Activated T-helper 1 cell treated with anti-CD3 and anti-CD28 coated beads, Interleukin-12 subunit alpha, Interleukin-12 subunit beta, Interleukin-2, Interleukin-4 antibody, amounts not matched to agents 30 ng/mL and 10 ng/mL and 1 ng/mL, durations not matched to agents 14 hours and 24 hours and 36 hours (primary cell): ENCODE measurements at regions not wholly inside any gene's neighbourhood (a gene's known extent, or its start where the extent isn't known, plus 50 kb on each side); places are given as distances from the start of the nearest gene placed in this dataset.
"Not testable (repeated sequence)": the region's sequence is repeated elsewhere in the genome, so short reads cannot be mapped to it uniquely, and the experiment has no call there.

ENCODE experiments used
- DNase-seq: peaks from one replicate; pipeline ENCODE4 v3.0.0; 2021; ENCODE audit warnings: low spot score
- H3K27ac Mint-ChIP-seq: one replicate; pipeline ENCODE4 v1.8.0; 2021; ENCODE audit warnings: mild to moderate bottlenecking, mixed read lengths
- H3K27me3 Mint-ChIP-seq: one replicate; pipeline ENCODE4 v1.8.0; 2022; ENCODE audit warnings: mild to moderate bottlenecking, moderate library complexity, mixed read lengths; ENCODE audit not compliant: insufficient read depth
- H3K36me3 Mint-ChIP-seq: one replicate; pipeline ENCODE4 v1.8.0; 2021; ENCODE audit warnings: low read depth, mixed read lengths
- H3K4me1 Mint-ChIP-seq: one replicate; pipeline ENCODE4 v1.8.0; 2021; ENCODE audit warnings: low read depth, mixed read lengths
- H3K4me3 Mint-ChIP-seq: one replicate; pipeline ENCODE4 v1.8.0; 2021; ENCODE audit warnings: mild to moderate bottlenecking, moderate library complexity, mixed read lengths
- H3K9me3 Mint-ChIP-seq: one replicate; pipeline ENCODE4 v1.8.0; 2021; ENCODE audit warnings: mixed read lengths
- intact Hi-C: fragments of 100-400 bp; cut with micrococcal nuclease; formaldehyde crosslinking; loops from one replicate; pipeline ENCODE4 v1.15.1; 2024

DNA sequence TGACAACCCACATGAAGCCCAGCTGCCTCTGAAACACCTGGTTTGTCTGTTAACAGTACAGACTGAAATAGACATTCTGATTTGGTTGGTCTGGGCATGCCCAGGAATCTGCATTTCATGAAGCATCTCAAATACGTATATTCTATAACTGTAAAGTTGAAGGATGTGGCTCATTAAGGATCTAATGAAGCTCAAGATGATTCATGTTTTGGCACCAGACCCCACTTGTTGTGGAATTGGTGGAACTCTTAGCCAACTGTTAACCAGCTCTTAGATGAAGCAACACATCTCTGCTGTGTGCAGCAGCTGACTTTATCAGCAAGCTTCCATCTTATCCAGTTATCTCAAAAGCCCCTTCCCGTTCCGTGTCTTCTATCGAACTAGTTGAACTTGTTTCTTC, 232.2 kb downstream of the INSC start:
- no peaks in the 10 kb centered on the region for H3K9me3 Mint-ChIP-seq
- H3K27me3 Mint-ChIP-seq: peaks cover 3% of the 10 kb centered on the region
- no peaks in the 10 kb centered on the region for H3K4me1 Mint-ChIP-seq
- no peak overlapping the region for H3K4me3 Mint-ChIP-seq
- no peaks in the 10 kb centered on the region for H3K36me3 Mint-ChIP-seq
- H3K27ac Mint-ChIP-seq: no peak overlapping the region
- no peak for DNase-seq
- intact Hi-C loops: no loop called here

DNA sequence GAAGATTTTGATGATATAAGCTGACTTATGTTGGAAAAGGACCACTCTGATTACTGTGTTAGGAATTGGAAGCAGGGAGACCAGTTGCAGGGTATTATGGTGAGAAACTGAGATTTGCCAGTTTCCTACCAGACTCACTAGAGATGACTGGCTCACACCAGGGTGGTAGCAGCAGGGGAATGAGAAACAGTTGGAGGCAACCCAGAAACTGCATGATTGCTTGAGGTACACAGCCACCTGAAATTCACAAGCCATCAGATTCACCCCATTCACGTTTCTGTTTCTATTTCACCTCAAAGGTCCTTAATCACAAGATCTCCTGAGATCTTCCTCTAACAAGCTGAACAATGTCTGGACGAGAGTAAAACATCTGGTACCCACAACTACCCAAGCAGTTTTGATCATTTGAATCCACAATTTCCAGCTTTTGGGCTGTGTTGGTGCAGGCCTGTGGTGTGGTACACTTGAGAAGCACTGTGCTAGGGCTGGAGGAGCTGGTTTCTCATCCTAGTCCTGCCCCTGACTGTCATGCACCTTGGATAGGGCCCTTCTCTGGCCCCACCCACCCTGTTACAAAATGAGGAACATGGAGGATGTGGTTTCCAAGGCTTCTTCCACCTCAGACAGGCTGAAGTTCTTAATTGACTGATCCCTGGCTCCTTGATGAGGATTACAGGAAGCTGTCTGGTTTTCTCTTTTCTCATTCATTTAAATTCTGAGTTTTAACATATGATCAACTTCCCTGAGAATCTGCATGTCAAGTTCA, 233.4 kb downstream of the INSC start:
- DNase-seq: no peak
- no peaks in the 10 kb centered on the region for H3K4me1 Mint-ChIP-seq
- no peaks in the 10 kb centered on the region for H3K9me3 Mint-ChIP-seq
- H3K27me3 Mint-ChIP-seq: peaks cover 3% of the 10 kb centered on the region
- intact Hi-C loops: no loop called here
- H3K4me3 Mint-ChIP-seq: no peak overlapping the region
- no peaks in the 10 kb centered on the region for H3K36me3 Mint-ChIP-seq
- H3K27ac Mint-ChIP-seq: no peak overlapping the region

- no peaks in the 10 kb centered on the region for H3K4me1 Mint-ChIP-seq
Observed at GRCh38 chr11:15349413-15349812, 234.7 kb downstream of the INSC start.

DNA sequence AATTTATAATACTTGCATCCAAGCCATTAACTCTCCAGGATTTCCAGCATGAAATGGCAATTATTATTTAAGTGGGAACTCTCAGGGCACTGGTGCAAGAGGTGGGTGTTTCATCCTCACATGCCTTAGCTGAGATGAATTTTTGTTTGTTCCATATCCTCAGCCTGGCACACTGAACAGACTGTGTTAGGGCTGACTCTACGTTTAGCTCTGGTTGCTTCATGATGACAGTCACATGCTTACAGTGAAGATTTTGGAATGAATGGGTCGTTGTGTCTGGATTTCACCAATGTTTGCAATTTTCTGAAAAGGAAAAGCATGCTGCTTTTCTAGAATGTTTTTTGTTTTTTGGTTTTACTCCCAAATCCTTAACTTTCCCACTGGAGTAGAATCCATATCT, 246.6 kb downstream of the INSC start:
- Mint-ChIP-seq H3K4me1 (no peaks in the 10 kb centered on the region), H3K9me3 (no peaks in the 10 kb centered on the region), H3K27me3 (peaks cover 2% of the 10 kb centered on the region), H3K36me3 (no peaks in the 10 kb centered on the region), H3K4me3 (no peak overlapping the region), H3K27ac (no peak overlapping the region)
- intact Hi-C loops: no loop called here
- DNase-seq: no peak

More at GRCh38 chr11:15349413-15349812, 234.7 kb downstream of the INSC start:
- Mint-ChIP-seq H3K36me3 (no peaks in the 10 kb centered on the region), H3K27ac (no peak overlapping the region), H3K27me3 (no peaks in the 10 kb centered on the region), H3K9me3 (no peaks in the 10 kb centered on the region), H3K4me3 (no peak overlapping the region)
- no peak for DNase-seq
- intact Hi-C loops: no loop called here

- H3K4me3 Mint-ChIP-seq, DNase-seq, H3K36me3 Mint-ChIP-seq, H3K27ac Mint-ChIP-seq, intact Hi-C loops, H3K27me3 Mint-ChIP-seq, H3K9me3 Mint-ChIP-seq, H3K4me1 Mint-ChIP-seq: not testable (repeated sequence)
Observed at GRCh38 chr11:15365286-15365685, 250.6 kb downstream of the INSC start.

DNA sequence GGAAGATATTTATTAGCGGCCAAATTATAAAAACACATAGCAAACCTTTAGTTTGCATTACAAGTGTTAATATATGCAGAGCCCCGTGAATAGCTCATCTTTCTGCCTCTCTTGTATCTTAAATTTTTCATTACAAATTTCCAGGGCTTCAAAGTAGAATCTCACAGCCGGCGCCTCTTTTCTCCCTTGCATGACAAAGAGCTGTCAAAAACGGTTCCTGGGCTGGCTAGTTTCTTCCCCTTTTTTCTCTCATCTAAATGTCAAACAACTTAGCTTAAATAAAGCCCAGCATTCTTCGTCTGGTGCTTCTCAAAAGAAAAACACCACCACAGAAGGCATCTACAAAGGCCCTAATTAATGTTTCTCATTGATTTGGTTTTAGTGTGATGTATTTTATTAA, 253.0 kb downstream of the INSC start:
- no peak for DNase-seq
- Mint-ChIP-seq H3K4me1 (no peaks in the 10 kb centered on the region), H3K4me3 (no peak overlapping the region), H3K27me3 (peaks cover 3% of the 10 kb centered on the region), H3K27ac (no peak overlapping the region), H3K9me3 (no peaks in the 10 kb centered on the region), H3K36me3 (no peaks in the 10 kb centered on the region)
- intact Hi-C loops: no loop called here

DNA sequence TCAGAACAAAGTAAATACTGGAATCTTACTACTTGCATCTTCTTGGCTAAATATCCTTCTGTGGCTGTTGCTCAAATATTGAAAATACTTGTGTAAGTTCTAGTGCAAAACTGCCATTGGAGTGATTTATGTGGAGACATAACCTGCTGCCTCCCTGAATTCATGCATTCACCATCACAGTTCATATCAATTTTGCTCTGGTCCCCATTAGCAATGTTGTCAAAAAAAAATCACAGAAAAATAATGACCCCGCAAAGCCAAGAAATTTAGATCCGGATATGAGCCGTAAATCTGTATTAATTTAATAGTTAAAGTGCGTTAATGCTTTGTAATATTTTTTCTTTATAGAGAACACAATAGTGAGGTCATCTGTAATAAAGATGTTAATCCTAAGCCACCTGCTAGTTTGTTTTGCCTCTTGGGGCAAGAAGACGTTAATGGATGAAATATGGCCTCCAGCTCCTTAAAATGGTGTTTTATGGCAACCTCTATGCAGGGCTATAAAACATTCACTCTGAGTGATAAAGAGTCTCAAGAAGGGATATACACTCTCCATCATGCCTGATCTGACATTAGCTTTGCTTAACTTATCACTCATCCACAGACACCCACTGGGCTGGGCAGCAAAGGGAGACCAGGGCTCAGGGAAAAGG, 255.9 kb downstream of the INSC start:
- Mint-ChIP-seq H3K27ac (no peak overlapping the region), H3K27me3 (peaks cover 3% of the 10 kb centered on the region), H3K9me3 (no peaks in the 10 kb centered on the region), H3K4me1 (no peaks in the 10 kb centered on the region), H3K36me3 (no peaks in the 10 kb centered on the region), H3K4me3 (no peak overlapping the region)
- DNase-seq: no peak
- intact Hi-C loops: no loop called here

DNA sequence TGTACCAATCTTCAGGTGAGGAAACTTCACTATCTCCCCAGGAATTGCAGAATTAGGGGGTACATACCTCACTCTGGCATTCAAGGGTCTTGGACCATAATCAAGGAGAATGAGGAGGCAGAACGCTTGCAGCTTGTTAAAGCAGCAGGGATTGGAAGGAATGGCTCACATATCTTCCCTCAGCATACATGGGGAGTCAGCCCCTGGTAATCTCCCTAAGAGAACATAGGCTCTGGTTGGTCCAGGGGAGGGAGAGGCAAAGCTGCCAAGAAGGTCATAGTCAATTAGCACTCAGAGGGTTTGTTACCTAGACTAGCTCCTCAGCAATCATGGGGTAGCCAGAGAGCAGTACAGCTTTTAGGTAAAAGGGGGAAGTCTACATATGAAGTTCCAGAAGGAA, 256.8 kb downstream of the INSC start:
- Mint-ChIP-seq H3K4me1 (no peaks in the 10 kb centered on the region), H3K4me3 (no peak overlapping the region), H3K36me3 (no peaks in the 10 kb centered on the region), H3K27ac (no peak overlapping the region), H3K27me3 (peaks cover 1% of the 10 kb centered on the region), H3K9me3 (no peaks in the 10 kb centered on the region)
- no peak for DNase-seq
- intact Hi-C loops: no loop called here

GRCh38 chr11:15374418-15374817, 259.7 kb downstream of the INSC start:
- Mint-ChIP-seq H3K36me3 (no peaks in the 10 kb centered on the region), H3K4me1 (no peaks in the 10 kb centered on the region), H3K27me3 (no peaks in the 10 kb centered on the region), H3K4me3 (no peak overlapping the region), H3K27ac (no peak overlapping the region), H3K9me3 (no peaks in the 10 kb centered on the region)
- no peak for DNase-seq
- intact Hi-C loops: no loop called here

DNA sequence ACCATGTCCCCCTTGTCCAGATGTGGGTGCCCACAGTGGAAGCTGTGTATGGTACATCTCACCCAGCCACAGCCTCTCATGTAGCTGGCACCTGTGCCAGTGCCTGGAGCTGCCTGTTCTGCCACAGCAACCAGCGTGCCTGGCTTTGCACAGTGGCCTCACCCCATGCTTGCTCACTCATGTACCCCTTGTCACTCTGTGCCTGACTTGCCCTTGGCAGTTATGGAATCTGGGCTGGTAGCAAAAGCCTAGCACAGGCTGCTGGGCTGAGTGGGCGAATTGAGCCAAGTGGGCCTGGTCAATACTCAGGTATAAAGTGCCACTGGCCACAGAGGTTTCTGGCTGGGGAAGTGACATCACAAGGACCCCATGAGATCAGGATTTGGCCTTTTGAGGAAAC, 264.2 kb downstream of the INSC start:
- Mint-ChIP-seq H3K27me3 (no peaks in the 10 kb centered on the region), H3K27ac (no peak overlapping the region), H3K4me3 (no peak overlapping the region), H3K9me3 (no peaks in the 10 kb centered on the region), H3K4me1 (no peaks in the 10 kb centered on the region), H3K36me3 (no peaks in the 10 kb centered on the region)
- no peak for DNase-seq
- intact Hi-C loops: no loop called here

GRCh38 chr11:15379483-15379882, 264.8 kb downstream of the INSC start:
- Mint-ChIP-seq H3K27ac (no peak overlapping the region), H3K4me1 (no peaks in the 10 kb centered on the region), H3K9me3 (no peaks in the 10 kb centered on the region), H3K36me3 (no peaks in the 10 kb centered on the region), H3K4me3 (no peak overlapping the region), H3K27me3 (no peaks in the 10 kb centered on the region)
- no peak for DNase-seq
- intact Hi-C loops: no loop called here

DNA sequence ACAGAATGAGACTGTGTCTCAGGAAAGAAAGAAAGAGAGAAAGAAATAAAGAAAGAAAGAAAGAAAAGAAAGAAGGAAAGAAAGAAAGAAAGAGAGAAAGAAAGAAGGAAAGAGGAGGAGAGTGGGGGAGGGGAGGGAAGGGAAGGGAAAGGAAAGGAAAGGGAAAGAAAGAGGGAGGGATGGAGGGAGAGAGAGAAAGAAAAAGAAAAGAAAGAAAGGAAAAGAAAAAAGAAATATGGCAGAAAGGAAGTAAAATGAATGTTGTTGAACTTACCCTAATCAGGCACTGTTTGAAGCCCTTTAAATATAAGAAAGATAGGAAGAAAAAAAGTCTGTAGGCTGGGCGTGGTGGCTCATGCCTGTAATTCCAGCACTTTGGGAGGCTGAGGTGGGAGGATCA, 276.1 kb downstream of the INSC start:
- intact Hi-C loops: no loop called here
- DNase-seq: no peak
- no peak overlapping the region for H3K27ac Mint-ChIP-seq
- H3K36me3 Mint-ChIP-seq: no peaks in the 10 kb centered on the region
- H3K27me3 Mint-ChIP-seq: no peaks in the 10 kb centered on the region
- no peaks in the 10 kb centered on the region for H3K9me3 Mint-ChIP-seq
- H3K4me3 Mint-ChIP-seq: no peak overlapping the region
- H3K4me1 Mint-ChIP-seq: no peaks in the 10 kb centered on the region

DNA sequence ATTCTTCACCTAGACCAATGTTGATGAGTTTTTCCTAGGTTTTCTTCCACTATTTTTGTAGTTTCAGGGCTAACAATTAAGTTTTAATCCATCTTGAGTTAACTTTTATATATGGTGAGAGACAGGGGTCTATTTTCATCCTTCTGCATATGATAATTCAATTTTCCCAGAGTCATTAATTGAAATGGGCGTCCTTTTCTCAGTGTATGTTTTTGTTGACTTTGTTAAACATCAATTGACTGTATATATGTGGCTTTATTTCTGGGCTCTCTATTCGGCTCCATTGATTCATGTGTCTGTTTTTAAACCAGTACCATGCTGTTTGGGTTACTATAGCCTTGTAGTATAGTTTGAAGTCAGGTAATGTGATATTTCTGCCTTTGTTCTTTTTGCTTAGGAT, 282.1 kb downstream of the INSC start:
- no peaks in the 10 kb centered on the region for H3K36me3 Mint-ChIP-seq

More for the DNA sequence above, 282.1 kb downstream of the INSC start:
- intact Hi-C loops: no loop called here
- H3K27me3 Mint-ChIP-seq: no peaks in the 10 kb centered on the region
- no peak overlapping the region for H3K4me3 Mint-ChIP-seq
- H3K9me3 Mint-ChIP-seq: peaks cover 16% of the 10 kb centered on the region
- no peak overlapping the region for H3K27ac Mint-ChIP-seq
- no peaks in the 10 kb centered on the region for H3K4me1 Mint-ChIP-seq
- no peak for DNase-seq
